HEK293 (cell line): ENCODE measurements at regions not wholly inside any gene's neighbourhood (a gene's known extent, or its start where the extent isn't known, plus 50 kb on each side); places are given as distances from the start of the nearest gene placed in this dataset.

Source experiments
- BCL11B ChIP-seq: fragments of 450-650 bp; formaldehyde crosslinking; IDR thresholded peaks from 2 replicates; pipeline ENCODE4 v1.5.1; 2016; ENCODE audit warnings: low read depth, missing biosample characterization, missing genetic modification characterization
- IKZF3 ChIP-seq: fragments of 450-650 bp; IDR thresholded peaks from 2 replicates; pipeline ENCODE4 v1.5.0; 2018; ENCODE audit warnings: missing biosample characterization, mild to moderate bottlenecking, missing genetic modification characterization, moderate library complexity
- ZFP37 ChIP-seq: fragments of 450-650 bp; formaldehyde crosslinking; IDR thresholded peaks from 2 replicates; pipeline ENCODE4 v1.5.1; 2016; ENCODE audit warnings: missing biosample characterization, missing genetic modification characterization
- ZNF19 ChIP-seq: fragments of 450-650 bp; formaldehyde crosslinking; IDR thresholded peaks from 2 replicates; pipeline ENCODE4; 2016; ENCODE audit warnings: missing biosample characterization, missing genetic modification characterization, low read depth
- ZNF366 ChIP-seq: fragments of 450-650 bp; formaldehyde crosslinking; conservative IDR thresholded peaks from 2 replicates; pipeline ENCODE4 v1.5.1; 2016; ENCODE audit warnings: missing biosample characterization, missing genetic modification characterization
- ZNF391 ChIP-seq: fragments of 450-650 bp; formaldehyde crosslinking; IDR thresholded peaks from 2 replicates; pipeline ENCODE4 v1.5.1; 2016; ENCODE audit warnings: low read depth, missing biosample characterization, missing genetic modification characterization, borderline replicate concordance
- ZNF501 ChIP-seq: fragments of 450-650 bp; formaldehyde crosslinking; IDR thresholded peaks from 2 replicates; pipeline ENCODE4 v1.5.1; 2016; ENCODE audit warnings: missing biosample characterization, missing genetic modification characterization
- ZNF529 ChIP-seq: fragments of 450-650 bp; formaldehyde crosslinking; IDR thresholded peaks from 2 replicates; pipeline ENCODE4 v1.5.1; 2017; ENCODE audit warnings: missing genetic modification characterization, missing biosample characterization; ENCODE audit not compliant: insufficient replicate concordance
- ZNF561 ChIP-seq: fragments of 450-650 bp; IDR thresholded peaks from 2 replicates; pipeline ENCODE4 v1.5.1; 2018; ENCODE audit warnings: missing biosample characterization, missing genetic modification characterization, borderline replicate concordance
- ZNF571 ChIP-seq: fragments of 450-650 bp; formaldehyde crosslinking; IDR thresholded peaks from 2 replicates; pipeline ENCODE4 v1.5.0; 2017; ENCODE audit warnings: missing biosample characterization, missing genetic modification characterization
- ZNF660 ChIP-seq: fragments of 450-650 bp; IDR thresholded peaks from 2 replicates; pipeline ENCODE4 v1.5.1; 2018; ENCODE audit warnings: missing biosample characterization, mild to moderate bottlenecking, missing genetic modification characterization
- ZNF701 ChIP-seq: fragments of 450-650 bp; formaldehyde crosslinking; IDR thresholded peaks from 2 replicates; pipeline ENCODE4 v1.5.1; 2016; ENCODE audit warnings: missing biosample characterization, missing genetic modification characterization
- ZNF76 ChIP-seq: fragments of 450-650 bp; formaldehyde crosslinking; IDR thresholded peaks from 2 replicates; pipeline ENCODE4; 2016; ENCODE audit warnings: low read depth, missing biosample characterization, missing genetic modification characterization, borderline replicate concordance
- ZNF768 ChIP-seq: fragments of 450-650 bp; formaldehyde crosslinking; IDR thresholded peaks from 2 replicates; pipeline ENCODE4 v1.5.1; 2018; ENCODE audit warnings: missing biosample characterization, mild to moderate bottlenecking, missing genetic modification characterization
- ZNF777 ChIP-seq: fragments of 450-650 bp; formaldehyde crosslinking; IDR thresholded peaks from 2 replicates; pipeline ENCODE4 v1.5.1; 2017; ENCODE audit warnings: missing biosample characterization, missing genetic modification characterization, borderline replicate concordance
- TF ChIP-seq, protein P1 (sequence below): fragments of 450-650 bp; formaldehyde crosslinking; IDR thresholded peaks from 2 replicates; pipeline ENCODE4 v1.5.1; 2016; ENCODE audit warnings: missing biosample characterization, missing genetic modification characterization
- TF ChIP-seq, protein P2 (sequence below): fragments of 450-650 bp; formaldehyde crosslinking; IDR thresholded peaks from 2 replicates; pipeline ENCODE4 v1.5.1; 2017; ENCODE audit warnings: missing biosample characterization, missing genetic modification characterization
- TF ChIP-seq, protein P3 (sequence below): sonication (generic); formaldehyde crosslinking; IDR thresholded peaks from 2 replicates; pipeline ENCODE4 v1.8.1; 2022; ENCODE audit warnings: mild to moderate bottlenecking, moderate library complexity, missing genetic modification reagents
- TF ChIP-seq, protein P4 (sequence below): fragments of 450-650 bp; formaldehyde crosslinking; conservative IDR thresholded peaks from 2 replicates; pipeline ENCODE4 v1.5.1; 2016; ENCODE audit warnings: low read depth, missing biosample characterization, missing genetic modification characterization
- TF ChIP-seq, protein P5 (sequence below): fragments of 450-650 bp; formaldehyde crosslinking; IDR thresholded peaks from 2 replicates; pipeline ENCODE4 v1.5.1; 2016; ENCODE audit warnings: missing biosample characterization, missing genetic modification characterization
- TF ChIP-seq, protein P6 (sequence below): fragments of 450-650 bp; formaldehyde crosslinking; IDR thresholded peaks from 2 replicates; pipeline ENCODE4 v1.5.1; 2016; ENCODE audit warnings: missing biosample characterization, missing genetic modification characterization
- TF ChIP-seq, protein P7 (sequence below): fragments of 450-650 bp; formaldehyde crosslinking; IDR thresholded peaks from 2 replicates; pipeline ENCODE4 v1.5.1; 2017; ENCODE audit warnings: missing biosample characterization, mild to moderate bottlenecking, missing genetic modification characterization, moderate library complexity

DNA sequence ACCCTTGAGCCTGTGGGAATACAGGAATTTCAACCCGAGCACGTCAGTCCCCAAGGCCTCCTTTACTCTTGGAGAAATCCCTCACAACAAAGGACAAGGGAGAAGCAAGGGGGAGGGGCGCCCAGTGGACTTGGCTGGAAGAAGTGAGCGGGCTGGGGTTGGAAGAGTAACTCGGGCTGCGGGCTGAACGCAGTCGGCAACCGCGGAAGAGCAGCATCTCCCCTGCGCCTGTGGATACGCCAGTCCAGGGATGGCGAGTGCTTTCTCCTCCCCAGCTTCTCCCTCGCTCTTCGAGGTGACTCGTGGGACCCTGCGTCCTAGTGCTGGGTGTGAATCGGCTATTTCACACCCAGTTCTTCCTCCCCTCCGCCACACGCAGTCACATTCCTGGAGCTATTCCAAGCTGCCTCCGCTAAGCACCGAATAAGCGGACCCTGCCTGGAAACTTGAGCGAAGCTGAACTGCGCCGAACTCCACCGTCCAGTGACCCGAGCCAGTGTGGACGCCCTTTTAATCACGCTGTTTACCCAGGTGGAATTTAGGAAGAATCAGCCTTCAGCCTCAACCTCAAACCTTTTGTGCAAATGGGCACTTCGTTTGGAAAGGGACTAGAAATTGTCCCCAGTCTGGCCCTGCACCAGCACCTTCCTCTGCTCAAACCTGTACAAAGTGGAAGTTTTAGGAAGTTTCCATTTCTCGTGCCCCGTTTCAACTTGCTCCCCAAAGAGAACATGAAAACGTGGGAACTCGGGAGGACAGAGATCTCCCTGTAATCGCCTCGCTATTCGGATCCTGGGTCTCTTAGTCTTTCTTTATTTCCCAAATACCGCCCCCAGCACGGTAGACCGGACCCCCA, 64.3 kb upstream of the WDR17 start (continued):
- TF ChIP-seq, protein P1, sequence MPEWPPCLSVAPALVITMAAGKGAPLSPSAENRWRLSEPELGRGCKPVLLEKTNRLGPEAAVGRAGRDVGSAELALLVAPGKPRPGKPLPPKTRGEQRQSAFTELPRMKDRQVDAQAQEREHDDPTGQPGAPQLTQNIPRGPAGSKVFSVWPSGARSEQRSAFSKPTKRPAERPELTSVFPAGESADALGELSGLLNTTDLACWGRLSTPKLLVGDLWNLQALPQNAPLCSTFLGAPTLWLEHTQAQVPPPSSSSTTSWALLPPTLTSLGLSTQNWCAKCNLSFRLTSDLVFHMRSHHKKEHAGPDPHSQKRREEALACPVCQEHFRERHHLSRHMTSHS (tag by site-specific recombination), result no peak
- TF ChIP-seq IKZF3 (tag by site-specific recombination), result peak; percentile 61
- no peak for TF ChIP-seq ZNF19 (tag by site-specific recombination)
- TF ChIP-seq ZNF391, result no peak
- TF ChIP-seq, protein P2, sequence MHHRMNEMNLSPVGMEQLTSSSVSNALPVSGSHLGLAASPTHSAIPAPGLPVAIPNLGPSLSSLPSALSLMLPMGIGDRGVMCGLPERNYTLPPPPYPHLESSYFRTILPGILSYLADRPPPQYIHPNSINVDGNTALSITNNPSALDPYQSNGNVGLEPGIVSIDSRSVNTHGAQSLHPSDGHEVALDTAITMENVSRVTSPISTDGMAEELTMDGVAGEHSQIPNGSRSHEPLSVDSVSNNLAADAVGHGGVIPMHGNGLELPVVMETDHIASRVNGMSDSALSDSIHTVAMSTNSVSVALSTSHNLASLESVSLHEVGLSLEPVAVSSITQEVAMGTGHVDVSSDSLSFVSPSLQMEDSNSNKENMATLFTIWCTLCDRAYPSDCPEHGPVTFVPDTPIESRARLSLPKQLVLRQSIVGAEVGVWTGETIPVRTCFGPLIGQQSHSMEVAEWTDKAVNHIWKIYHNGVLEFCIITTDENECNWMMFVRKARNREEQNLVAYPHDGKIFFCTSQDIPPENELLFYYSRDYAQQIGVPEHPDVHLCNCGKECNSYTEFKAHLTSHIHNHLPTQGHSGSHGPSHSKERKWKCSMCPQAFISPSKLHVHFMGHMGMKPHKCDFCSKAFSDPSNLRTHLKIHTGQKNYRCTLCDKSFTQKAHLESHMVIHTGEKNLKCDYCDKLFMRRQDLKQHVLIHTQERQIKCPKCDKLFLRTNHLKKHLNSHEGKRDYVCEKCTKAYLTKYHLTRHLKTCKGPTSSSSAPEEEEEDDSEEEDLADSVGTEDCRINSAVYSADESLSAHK (tag by site-specific recombination), result 0 out of 2 replicates have a peak, but pooled peaks have one; percentile 10
- no peak for TF ChIP-seq BCL11B (tag by site-specific recombination)
- TF ChIP-seq ZNF777 (tag by site-specific recombination), result peak; percentile 49; the same call in 1 of the 2 replicates
- peak; percentile 37; the same call in 1 of the 2 replicates for TF ChIP-seq ZNF76 (tag by site-specific recombination)
- peak; percentile 36; the same call in 1 of the 2 replicates for TF ChIP-seq ZNF660
- TF ChIP-seq ZNF701 (tag by site-specific recombination), result no peak
- TF ChIP-seq, protein P3, sequence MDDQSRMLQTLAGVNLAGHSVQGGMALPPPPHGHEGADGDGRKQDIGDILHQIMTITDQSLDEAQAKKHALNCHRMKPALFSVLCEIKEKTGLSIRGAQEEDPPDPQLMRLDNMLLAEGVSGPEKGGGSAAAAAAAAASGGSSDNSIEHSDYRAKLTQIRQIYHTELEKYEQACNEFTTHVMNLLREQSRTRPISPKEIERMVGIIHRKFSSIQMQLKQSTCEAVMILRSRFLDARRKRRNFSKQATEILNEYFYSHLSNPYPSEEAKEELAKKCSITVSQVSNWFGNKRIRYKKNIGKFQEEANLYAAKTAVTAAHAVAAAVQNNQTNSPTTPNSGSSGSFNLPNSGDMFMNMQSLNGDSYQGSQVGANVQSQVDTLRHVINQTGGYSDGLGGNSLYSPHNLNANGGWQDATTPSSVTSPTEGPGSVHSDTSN, result no peak
- TF ChIP-seq, protein P4, sequence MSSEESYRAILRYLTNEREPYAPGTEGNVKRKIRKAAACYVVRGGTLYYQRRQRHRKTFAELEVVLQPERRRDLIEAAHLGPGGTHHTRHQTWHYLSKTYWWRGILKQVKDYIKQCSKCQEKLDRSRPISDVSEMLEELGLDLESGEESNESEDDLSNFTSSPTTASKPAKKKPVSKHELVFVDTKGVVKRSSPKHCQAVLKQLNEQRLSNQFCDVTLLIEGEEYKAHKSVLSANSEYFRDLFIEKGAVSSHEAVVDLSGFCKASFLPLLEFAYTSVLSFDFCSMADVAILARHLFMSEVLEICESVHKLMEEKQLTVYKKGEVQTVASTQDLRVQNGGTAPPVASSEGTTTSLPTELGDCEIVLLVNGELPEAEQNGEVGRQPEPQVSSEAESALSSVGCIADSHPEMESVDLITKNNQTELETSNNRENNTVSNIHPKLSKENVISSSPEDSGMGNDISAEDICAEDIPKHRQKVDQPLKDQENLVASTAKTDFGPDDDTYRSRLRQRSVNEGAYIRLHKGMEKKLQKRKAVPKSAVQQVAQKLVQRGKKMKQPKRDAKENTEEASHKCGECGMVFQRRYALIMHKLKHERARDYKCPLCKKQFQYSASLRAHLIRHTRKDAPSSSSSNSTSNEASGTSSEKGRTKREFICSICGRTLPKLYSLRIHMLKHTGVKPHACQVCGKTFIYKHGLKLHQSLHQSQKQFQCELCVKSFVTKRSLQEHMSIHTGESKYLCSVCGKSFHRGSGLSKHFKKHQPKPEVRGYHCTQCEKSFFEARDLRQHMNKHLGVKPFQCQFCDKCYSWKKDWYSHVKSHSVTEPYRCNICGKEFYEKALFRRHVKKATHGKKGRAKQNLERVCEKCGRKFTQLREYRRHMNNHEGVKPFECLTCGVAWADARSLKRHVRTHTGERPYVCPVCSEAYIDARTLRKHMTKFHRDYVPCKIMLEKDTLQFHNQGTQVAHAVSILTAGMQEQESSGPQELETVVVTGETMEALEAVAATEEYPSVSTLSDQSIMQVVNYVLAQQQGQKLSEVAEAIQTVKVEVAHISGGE (tag by site-specific recombination), result no peak
- TF ChIP-seq ZNF768 (tag by site-specific recombination), result no peak
- no peak for TF ChIP-seq ZNF529 (tag by site-specific recombination)
- TF ChIP-seq ZNF366 (tag by site-specific recombination), result peak; percentile 76
- TF ChIP-seq ZNF561 (tag by site-specific recombination), result peak; percentile 19; the same call in 1 of the 2 replicates
- TF ChIP-seq, protein P5, sequence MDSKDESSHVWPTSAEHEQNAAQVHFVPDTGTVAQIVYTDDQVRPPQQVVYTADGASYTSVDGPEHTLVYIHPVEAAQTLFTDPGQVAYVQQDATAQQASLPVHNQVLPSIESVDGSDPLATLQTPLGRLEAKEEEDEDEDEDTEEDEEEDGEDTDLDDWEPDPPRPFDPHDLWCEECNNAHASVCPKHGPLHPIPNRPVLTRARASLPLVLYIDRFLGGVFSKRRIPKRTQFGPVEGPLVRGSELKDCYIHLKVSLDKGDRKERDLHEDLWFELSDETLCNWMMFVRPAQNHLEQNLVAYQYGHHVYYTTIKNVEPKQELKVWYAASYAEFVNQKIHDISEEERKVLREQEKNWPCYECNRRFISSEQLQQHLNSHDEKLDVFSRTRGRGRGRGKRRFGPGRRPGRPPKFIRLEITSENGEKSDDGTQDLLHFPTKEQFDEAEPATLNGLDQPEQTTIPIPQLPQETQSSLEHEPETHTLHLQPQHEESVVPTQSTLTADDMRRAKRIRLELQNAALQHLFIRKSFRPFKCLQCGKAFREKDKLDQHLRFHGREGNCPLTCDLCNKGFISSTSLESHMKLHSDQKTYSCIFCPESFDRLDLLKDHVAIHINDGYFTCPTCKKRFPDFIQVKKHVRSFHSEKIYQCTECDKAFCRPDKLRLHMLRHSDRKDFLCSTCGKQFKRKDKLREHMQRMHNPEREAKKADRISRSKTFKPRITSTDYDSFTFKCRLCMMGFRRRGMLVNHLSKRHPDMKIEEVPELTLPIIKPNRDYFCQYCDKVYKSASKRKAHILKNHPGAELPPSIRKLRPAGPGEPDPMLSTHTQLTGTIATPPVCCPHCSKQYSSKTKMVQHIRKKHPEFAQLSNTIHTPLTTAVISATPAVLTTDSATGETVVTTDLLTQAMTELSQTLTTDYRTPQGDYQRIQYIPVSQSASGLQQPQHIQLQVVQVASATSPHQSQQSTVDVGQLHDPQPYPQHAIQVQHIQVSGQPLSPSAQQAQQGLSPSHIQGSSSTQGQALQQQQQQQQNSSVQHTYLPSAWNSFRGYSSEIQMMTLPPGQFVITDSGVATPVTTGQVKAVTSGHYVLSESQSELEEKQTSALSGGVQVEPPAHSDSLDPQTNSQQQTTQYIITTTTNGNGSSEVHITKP, result peak; percentile 99
- TF ChIP-seq ZFP37 (tag by site-specific recombination), result 0 out of 2 replicates have a peak, but pooled peaks have one; percentile 59
- no peak for TF ChIP-seq ZNF571
- TF ChIP-seq, protein P6, sequence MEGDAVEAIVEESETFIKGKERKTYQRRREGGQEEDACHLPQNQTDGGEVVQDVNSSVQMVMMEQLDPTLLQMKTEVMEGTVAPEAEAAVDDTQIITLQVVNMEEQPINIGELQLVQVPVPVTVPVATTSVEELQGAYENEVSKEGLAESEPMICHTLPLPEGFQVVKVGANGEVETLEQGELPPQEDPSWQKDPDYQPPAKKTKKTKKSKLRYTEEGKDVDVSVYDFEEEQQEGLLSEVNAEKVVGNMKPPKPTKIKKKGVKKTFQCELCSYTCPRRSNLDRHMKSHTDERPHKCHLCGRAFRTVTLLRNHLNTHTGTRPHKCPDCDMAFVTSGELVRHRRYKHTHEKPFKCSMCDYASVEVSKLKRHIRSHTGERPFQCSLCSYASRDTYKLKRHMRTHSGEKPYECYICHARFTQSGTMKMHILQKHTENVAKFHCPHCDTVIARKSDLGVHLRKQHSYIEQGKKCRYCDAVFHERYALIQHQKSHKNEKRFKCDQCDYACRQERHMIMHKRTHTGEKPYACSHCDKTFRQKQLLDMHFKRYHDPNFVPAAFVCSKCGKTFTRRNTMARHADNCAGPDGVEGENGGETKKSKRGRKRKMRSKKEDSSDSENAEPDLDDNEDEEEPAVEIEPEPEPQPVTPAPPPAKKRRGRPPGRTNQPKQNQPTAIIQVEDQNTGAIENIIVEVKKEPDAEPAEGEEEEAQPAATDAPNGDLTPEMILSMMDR, result no peak; the same call in 1 of the 2 replicates
- TF ChIP-seq, protein P7, sequence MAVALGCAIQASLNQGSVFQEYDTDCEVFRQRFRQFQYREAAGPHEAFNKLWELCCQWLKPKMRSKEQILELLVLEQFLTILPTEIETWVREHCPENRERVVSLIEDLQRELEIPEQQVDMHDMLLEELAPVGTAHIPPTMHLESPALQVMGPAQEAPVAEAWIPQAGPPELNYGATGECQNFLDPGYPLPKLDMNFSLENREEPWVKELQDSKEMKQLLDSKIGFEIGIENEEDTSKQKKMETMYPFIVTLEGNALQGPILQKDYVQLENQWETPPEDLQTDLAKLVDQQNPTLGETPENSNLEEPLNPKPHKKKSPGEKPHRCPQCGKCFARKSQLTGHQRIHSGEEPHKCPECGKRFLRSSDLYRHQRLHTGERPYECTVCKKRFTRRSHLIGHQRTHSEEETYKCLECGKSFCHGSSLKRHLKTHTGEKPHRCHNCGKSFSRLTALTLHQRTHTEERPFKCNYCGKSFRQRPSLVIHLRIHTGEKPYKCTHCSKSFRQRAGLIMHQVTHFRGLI (tag by site-specific recombination), result no peak
- TF ChIP-seq ZNF501 (tag by site-specific recombination), result peak; percentile 67; the same call in 1 of the 2 replicates
